Ovary (tissue), 7 donors: ENCODE measurements at regions not wholly inside any gene's neighbourhood (a gene's known extent, or its start where the extent isn't known, plus 50 kb on each side); places are given as distances from the start of the nearest gene placed in this dataset.

Experiments
- DNase-seq, 5 donors: peaks; one replicate each; pipeline ENCODE4 v3.0.0-alpha.2; 2019 to 2020
- H3K27ac ChIP-seq, 2 donors: fragments of 200-600 bp; one replicate each; pipeline versions ENCODE4 v1.5.1 to v1.8.0; 2019 to 2022
- H3K27me3 ChIP-seq: fragments of 200-600 bp; one replicate; pipeline ENCODE4 v1.8.0; 2022
- H3K36me3 ChIP-seq: fragments of 200-600 bp; sonication (generic); one replicate; pipeline ENCODE4 v1.5.1; 2019
- H3K4me1 ChIP-seq: one replicate; pipeline ENCODE4 v1.8.1; 2013; ENCODE audit warnings: mild to moderate bottlenecking, moderate library complexity; ENCODE audit not compliant: insufficient read depth
- H3K4me3 ChIP-seq: fragments of 200-600 bp; sonication (generic); one replicate; pipeline ENCODE4 v1.5.1; 2017
- H3K9me3 ChIP-seq, 2 donors: fragments of 200-600 bp in 1 of 2; sonication (generic) in 1 of 2; one replicate each; pipeline versions ENCODE4 v1.5.1 to v1.8.1; 2013 to 2019; ENCODE audit warnings: mild to moderate bottlenecking in 1 of 2, moderate library complexity in 1 of 2
- EP300 ChIP-seq: sonication (generic); formaldehyde crosslinking; IDR thresholded peaks from one replicate; pipeline ENCODE4 v1.6.1; 2017; ENCODE audit warnings: antibody characterized with exemption
- POLR2A ChIP-seq: fragments of 450-650 bp; IDR thresholded peaks from one replicate; pipeline ENCODE4 v1.6.1; 2017; ENCODE audit warnings: antibody characterized with exemption, mild to moderate bottlenecking, moderate library complexity
- WGBS, 3 donors: extraction: QIAGEN DNeasy Blood & Tissue Kit in 1 of 3; methylation state at CpG; one replicate each; pipeline versions ENCODE4 v1.1.5 to v1.1.7; 2013 to 2017; 5-methylcytosine and 5-hydroxymethylcytosine counted together
- intact Hi-C, 4 donors: fragments of 100-400 bp; cut with DNase I; formaldehyde crosslinking; loops; one replicate each; pipeline versions ENCODE4 v1.11.0 to v1.15.1; 2022 to 2023
- TF ChIP-seq, protein P1 (sequence below), 3 donors: fragments of 450-650 bp in 2 of 3; fragments of 200-600 bp in 1 of 3; IDR thresholded peaks; one replicate each; pipeline versions ENCODE4 v1.5.1 to v1.8.0; 2016 to 2022; ENCODE audit warnings: antibody characterized with exemption in 3 of 3, mild to moderate bottlenecking in 1 of 3
- donor health status: DM: no; HTN: no; CAD: no; lungs with moderate emphysema.
- donor health status: DM: no; HTN: no; CAD: no.
- donor health status: Bipolar disorder and iron deficiency.
- donor health status: DM: no; HTN: no; CAD: no.
- donor health status: DM: yes; HTN: yes; CAD: no.

DNA sequence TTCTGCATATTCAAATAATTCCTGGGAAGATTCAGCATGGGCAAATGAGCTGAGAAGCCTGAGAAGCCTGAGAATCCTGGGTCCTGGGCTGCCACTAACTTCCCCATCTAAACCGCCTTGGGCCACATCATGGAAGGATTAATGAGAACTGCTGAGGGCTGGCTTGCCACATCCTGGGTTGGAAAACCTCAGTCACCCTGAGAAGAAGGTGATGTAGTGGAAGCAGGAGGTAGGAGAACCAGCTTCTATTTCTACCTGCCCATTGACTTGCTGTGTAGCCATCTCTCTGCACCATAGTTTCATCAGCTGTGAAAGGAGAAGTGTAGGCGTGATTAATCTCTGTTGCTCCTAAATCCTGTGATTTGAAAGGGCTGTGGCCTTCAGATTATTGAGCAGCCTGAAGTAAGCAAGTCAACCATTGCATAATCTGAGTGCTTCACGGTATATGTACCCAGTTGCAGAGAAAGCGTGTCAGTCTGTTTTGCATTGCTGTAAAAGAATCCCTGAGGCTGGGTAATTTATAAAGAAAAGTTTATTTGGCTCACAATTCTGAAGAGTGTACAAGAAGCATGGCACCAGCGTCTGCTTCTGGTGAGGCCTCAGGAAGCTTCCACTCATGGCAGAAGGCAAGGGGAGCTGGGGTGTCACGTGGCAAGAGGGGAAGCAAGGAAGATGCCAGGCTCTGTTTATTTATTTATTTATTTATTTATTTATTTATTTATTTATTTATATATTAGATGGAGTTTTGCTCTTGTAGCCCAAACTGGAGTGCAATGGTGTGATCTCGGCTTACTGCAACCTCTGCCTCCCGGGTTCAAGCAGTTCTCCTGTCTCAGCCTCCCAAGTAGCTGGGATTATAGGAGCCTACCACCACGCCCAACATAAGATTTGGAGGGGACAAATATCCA, 140.9 kb upstream of the ATP6AP2 start:
- H3K4me1 ChIP-seq = peaks cover 1% of the 10 kb centered on the region
- H3K9me3 ChIP-seq = no peaks in the 10 kb centered on the region
- H3K27me3 ChIP-seq = no peaks in the 10 kb centered on the region
- H3K36me3 ChIP-seq = no peaks in the 10 kb centered on the region
- WGBS, 3 donors = 82 to 86% (median 86%) methylated on average over 9 of the region's 9 CpGs
- intact Hi-C loops = no loop called here
- H3K27ac ChIP-seq = no peak overlapping the region
- no peak overlapping the region for H3K4me3 ChIP-seq
- DNase-seq = no peak
- TF ChIP-seq, protein P1, sequence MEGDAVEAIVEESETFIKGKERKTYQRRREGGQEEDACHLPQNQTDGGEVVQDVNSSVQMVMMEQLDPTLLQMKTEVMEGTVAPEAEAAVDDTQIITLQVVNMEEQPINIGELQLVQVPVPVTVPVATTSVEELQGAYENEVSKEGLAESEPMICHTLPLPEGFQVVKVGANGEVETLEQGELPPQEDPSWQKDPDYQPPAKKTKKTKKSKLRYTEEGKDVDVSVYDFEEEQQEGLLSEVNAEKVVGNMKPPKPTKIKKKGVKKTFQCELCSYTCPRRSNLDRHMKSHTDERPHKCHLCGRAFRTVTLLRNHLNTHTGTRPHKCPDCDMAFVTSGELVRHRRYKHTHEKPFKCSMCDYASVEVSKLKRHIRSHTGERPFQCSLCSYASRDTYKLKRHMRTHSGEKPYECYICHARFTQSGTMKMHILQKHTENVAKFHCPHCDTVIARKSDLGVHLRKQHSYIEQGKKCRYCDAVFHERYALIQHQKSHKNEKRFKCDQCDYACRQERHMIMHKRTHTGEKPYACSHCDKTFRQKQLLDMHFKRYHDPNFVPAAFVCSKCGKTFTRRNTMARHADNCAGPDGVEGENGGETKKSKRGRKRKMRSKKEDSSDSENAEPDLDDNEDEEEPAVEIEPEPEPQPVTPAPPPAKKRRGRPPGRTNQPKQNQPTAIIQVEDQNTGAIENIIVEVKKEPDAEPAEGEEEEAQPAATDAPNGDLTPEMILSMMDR (IDR thresholded peaks at IDR 0.05) = no peak
- TF ChIP-seq POLR2A (no peak), EP300 (no peak)

DNA sequence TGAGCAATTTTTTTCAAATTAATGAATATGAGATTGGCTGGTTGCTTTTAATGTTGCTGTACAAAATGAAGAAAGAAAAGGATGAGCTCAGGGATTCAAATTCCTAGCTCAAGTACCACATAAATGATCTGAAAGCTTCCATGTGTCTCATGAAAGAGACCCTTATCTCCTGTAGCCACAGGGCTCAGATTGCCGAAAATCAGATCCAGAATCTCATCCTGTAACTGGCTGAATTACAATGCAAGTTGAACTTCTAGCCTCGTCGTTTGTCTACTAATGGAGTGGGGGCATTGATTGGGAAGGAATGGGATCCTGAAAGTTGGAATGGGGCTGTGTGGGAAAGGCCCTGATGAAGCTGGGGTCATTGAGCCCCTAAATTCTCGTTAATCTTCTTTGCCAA, 143.4 kb upstream of the ATP6AP2 start:
- Histone ChIP-seq H3K27ac (no peak overlapping the region), H3K27me3 (no peaks in the 10 kb centered on the region), H3K4me1 (peaks cover 1% of the 10 kb centered on the region), H3K9me3 (no peaks in the 10 kb centered on the region), H3K36me3 (no peaks in the 10 kb centered on the region), H3K4me3 (no peak overlapping the region)
- 78 to 81% (median 80%) methylated on average over 4 of the region's 4 CpGs for WGBS, 3 donors
- TF ChIP-seq EP300 = no peak
- no peak for DNase-seq
- intact Hi-C loops = no loop called here

DNA sequence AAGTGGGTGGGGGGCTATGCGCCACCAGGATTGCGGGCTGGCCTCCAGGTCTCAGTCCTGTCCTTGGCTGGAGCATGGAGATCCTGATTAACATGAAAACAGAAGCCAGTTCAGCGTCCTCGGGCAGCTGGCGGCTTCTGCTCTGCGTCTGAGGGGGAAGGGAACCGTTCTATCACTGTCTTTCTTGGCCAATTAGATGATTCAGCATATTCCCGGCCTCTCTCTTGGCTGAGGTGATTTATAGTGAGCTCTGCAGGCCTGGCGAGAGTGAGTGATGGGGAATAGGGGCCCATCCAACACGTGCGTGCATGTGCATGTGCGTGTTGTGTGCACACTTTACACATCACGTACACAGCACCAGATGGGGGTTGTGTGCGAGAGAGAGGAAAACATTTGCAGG, 145.8 kb upstream of the ATP6AP2 start:
- TF ChIP-seq, protein P1 (IDR thresholded peaks at IDR 0.05) = no peak
- TF ChIP-seq POLR2A (no peak), EP300 (no peak)
- Histone ChIP-seq H3K36me3 (no peaks in the 10 kb centered on the region), H3K4me1 (peaks cover 1% of the 10 kb centered on the region), H3K27ac (peak overlapping the region in 1 of 2 donors; percentile 27), H3K9me3 (no peaks in the 10 kb centered on the region), H3K27me3 (no peaks in the 10 kb centered on the region), H3K4me3 (no peak overlapping the region)
- WGBS, 3 donors = 31 to 38% (median 35%) methylated on average over 14 of the region's 14 CpGs
- intact Hi-C loops = no loop called here
- DNase-seq = peak; percentile 22 to 53 (median 50)

DNA sequence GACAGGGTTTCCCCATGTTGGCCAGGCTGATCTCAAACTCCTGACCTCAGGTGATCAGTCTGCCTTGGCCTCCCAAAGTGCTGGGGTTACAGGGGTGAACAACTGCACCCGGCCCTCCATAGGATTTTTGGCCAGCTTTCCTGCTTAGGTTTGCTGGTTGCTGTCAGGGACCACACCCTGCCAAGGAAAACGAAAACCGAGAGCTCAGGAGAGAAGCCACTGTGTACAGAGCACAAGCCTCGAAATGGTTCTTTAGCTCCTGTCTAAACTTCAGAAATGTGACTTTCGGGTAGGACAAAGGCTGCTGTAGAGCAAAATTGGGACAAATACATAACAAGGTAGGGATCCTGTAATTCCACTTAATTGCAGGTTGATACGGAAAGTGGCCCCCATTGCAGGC, 146.3 kb upstream of the ATP6AP2 start:
- Histone ChIP-seq H3K4me3 (no peak overlapping the region), H3K27ac (peak overlapping the region in 1 of 2 donors; percentile 27), H3K9me3 (no peaks in the 10 kb centered on the region), H3K27me3 (no peaks in the 10 kb centered on the region), H3K36me3 (no peaks in the 10 kb centered on the region), H3K4me1 (peaks cover 1% of the 10 kb centered on the region)
- DNase-seq = no peak
- intact Hi-C loops = no loop called here
- WGBS, 3 donors = 69 to 74% (median 72%) methylated on average over 6 of the region's 6 CpGs
- TF ChIP-seq EP300 = no peak
- TF ChIP-seq, protein P1 (IDR thresholded peaks at IDR 0.05) = no peak
- TF ChIP-seq POLR2A = no peak

GRCh38 chrX:40433160-40433559, 147.6 kb upstream of the ATP6AP2 start:
- 87 to 97% (median 96%) methylated on average over 2 of the region's 2 CpGs for WGBS, 3 donors
- Histone ChIP-seq H3K27me3 (no peaks in the 10 kb centered on the region), H3K4me1 (peaks cover 1% of the 10 kb centered on the region), H3K9me3 (no peaks in the 10 kb centered on the region), H3K36me3 (no peaks in the 10 kb centered on the region), H3K4me3 (no peak overlapping the region), H3K27ac (no peak overlapping the region)
- no peak for DNase-seq
- intact Hi-C loops = no loop called here
- TF ChIP-seq EP300 (no peak), POLR2A (no peak)
- TF ChIP-seq, protein P1 (IDR thresholded peaks at IDR 0.05) = no peak
